ENCODE measurements at regions not wholly inside any gene's neighbourhood (a gene's known extent, or its start where the extent isn't known, plus 50 kb on each side); places are given as distances from the start of the nearest gene placed in this dataset.

DNA sequence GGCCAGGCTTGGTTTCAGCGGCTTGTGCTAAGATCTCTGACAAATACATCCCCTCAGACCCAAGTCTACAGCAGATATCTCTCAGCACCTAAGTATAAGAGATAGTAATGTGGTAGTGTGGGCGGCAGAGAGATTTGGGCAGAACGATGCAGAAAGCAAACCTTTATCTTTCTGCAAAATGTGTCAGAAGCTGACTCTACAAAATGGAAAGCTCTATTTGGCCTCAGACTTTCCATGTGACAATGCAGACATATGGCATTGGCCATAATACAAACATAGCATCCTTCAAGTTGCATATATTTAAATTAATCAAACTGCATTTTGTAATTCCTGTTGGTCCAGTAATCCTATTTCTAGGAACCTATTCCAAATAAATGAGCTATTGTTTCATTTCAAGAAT, 102.5 kb upstream of the RAI14 start:
- TF ChIP-seq, protein P1, sequence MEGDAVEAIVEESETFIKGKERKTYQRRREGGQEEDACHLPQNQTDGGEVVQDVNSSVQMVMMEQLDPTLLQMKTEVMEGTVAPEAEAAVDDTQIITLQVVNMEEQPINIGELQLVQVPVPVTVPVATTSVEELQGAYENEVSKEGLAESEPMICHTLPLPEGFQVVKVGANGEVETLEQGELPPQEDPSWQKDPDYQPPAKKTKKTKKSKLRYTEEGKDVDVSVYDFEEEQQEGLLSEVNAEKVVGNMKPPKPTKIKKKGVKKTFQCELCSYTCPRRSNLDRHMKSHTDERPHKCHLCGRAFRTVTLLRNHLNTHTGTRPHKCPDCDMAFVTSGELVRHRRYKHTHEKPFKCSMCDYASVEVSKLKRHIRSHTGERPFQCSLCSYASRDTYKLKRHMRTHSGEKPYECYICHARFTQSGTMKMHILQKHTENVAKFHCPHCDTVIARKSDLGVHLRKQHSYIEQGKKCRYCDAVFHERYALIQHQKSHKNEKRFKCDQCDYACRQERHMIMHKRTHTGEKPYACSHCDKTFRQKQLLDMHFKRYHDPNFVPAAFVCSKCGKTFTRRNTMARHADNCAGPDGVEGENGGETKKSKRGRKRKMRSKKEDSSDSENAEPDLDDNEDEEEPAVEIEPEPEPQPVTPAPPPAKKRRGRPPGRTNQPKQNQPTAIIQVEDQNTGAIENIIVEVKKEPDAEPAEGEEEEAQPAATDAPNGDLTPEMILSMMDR (conservative IDR thresholded peaks at IDR 0.05; ENCODE audit: low read depth in 2 of 2) = no peak
- no peak for TF ChIP-seq ZNF114 (CRISPR knock-in tag; IDR thresholded peaks at IDR 0.05)
- no peak for TF ChIP-seq ZNF331 (CRISPR knock-in tag; IDR thresholded peaks at IDR 0.05; ENCODE audit: low read depth)
- TF ChIP-seq, protein P2, sequence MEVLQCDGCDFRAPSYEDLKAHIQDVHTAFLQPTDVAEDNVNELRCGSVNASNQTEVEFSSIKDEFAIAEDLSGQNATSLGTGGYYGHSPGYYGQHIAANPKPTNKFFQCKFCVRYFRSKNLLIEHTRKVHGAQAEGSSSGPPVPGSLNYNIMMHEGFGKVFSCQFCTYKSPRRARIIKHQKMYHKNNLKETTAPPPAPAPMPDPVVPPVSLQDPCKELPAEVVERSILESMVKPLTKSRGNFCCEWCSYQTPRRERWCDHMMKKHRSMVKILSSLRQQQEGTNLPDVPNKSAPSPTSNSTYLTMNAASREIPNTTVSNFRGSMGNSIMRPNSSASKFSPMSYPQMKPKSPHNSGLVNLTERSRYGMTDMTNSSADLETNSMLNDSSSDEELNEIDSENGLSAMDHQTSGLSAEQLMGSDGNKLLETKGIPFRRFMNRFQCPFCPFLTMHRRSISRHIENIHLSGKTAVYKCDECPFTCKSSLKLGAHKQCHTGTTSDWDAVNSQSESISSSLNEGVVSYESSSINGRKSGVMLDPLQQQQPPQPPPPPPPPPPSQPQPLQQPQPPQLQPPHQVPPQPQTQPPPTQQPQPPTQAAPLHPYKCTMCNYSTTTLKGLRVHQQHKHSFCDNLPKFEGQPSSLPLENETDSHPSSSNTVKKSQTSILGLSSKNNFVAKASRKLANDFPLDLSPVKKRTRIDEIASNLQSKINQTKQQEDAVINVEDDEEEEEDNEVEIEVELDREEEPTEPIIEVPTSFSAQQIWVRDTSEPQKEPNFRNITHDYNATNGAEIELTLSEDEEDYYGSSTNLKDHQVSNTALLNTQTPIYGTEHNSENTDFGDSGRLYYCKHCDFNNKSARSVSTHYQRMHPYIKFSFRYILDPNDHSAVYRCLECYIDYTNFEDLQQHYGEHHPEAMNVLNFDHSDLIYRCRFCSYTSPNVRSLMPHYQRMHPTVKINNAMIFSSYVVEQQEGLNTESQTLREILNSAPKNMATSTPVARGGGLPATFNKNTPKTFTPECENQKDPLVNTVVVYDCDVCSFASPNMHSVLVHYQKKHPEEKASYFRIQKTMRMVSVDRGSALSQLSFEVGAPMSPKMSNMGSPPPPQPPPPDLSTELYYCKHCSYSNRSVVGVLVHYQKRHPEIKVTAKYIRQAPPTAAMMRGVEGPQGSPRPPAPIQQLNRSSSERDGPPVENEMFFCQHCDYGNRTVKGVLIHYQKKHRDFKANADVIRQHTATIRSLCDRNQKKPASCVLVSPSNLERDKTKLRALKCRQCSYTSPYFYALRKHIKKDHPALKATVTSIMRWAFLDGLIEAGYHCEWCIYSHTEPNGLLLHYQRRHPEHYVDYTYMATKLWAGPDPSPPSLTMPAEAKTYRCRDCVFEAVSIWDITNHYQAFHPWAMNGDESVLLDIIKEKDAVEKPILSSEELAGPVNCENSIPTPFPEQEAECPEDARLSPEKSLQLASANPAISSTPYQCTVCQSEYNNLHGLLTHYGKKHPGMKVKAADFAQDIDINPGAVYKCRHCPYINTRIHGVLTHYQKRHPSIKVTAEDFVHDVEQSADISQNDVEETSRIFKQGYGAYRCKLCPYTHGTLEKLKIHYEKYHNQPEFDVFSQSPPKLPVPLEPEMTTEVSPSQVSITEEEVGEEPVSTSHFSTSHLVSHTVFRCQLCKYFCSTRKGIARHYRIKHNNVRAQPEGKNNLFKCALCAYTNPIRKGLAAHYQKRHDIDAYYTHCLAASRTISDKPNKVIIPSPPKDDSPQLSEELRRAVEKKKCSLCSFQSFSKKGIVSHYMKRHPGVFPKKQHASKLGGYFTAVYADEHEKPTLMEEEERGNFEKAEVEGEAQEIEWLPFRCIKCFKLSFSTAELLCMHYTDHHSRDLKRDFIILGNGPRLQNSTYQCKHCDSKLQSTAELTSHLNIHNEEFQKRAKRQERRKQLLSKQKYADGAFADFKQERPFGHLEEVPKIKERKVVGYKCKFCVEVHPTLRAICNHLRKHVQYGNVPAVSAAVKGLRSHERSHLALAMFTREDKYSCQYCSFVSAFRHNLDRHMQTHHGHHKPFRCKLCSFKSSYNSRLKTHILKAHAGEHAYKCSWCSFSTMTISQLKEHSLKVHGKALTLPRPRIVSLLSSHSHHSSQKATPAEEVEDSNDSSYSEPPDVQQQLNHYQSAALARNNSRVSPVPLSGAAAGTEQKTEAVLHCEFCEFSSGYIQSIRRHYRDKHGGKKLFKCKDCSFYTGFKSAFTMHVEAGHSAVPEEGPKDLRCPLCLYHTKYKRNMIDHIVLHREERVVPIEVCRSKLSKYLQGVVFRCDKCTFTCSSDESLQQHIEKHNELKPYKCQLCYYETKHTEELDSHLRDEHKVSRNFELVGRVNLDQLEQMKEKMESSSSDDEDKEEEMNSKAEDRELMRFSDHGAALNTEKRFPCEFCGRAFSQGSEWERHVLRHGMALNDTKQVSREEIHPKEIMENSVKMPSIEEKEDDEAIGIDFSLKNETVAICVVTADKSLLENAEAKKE (CRISPR knock-in tag; IDR thresholded peaks at IDR 0.05) = no peak
- TF ChIP-seq, protein P3, sequence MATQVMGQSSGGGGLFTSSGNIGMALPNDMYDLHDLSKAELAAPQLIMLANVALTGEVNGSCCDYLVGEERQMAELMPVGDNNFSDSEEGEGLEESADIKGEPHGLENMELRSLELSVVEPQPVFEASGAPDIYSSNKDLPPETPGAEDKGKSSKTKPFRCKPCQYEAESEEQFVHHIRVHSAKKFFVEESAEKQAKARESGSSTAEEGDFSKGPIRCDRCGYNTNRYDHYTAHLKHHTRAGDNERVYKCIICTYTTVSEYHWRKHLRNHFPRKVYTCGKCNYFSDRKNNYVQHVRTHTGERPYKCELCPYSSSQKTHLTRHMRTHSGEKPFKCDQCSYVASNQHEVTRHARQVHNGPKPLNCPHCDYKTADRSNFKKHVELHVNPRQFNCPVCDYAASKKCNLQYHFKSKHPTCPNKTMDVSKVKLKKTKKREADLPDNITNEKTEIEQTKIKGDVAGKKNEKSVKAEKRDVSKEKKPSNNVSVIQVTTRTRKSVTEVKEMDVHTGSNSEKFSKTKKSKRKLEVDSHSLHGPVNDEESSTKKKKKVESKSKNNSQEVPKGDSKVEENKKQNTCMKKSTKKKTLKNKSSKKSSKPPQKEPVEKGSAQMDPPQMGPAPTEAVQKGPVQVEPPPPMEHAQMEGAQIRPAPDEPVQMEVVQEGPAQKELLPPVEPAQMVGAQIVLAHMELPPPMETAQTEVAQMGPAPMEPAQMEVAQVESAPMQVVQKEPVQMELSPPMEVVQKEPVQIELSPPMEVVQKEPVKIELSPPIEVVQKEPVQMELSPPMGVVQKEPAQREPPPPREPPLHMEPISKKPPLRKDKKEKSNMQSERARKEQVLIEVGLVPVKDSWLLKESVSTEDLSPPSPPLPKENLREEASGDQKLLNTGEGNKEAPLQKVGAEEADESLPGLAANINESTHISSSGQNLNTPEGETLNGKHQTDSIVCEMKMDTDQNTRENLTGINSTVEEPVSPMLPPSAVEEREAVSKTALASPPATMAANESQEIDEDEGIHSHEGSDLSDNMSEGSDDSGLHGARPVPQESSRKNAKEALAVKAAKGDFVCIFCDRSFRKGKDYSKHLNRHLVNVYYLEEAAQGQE (IDR thresholded peaks at IDR 0.05; ENCODE audit: unreplicated experiment) = no peak
- TF ChIP-seq NANOG (IDR thresholded peaks at IDR 0.05; ENCODE audit: borderline replicate concordance) = no peak
- TF ChIP-seq, protein P4, sequence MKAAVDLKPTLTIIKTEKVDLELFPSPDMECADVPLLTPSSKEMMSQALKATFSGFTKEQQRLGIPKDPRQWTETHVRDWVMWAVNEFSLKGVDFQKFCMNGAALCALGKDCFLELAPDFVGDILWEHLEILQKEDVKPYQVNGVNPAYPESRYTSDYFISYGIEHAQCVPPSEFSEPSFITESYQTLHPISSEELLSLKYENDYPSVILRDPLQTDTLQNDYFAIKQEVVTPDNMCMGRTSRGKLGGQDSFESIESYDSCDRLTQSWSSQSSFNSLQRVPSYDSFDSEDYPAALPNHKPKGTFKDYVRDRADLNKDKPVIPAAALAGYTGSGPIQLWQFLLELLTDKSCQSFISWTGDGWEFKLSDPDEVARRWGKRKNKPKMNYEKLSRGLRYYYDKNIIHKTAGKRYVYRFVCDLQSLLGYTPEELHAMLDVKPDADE (IDR thresholded peaks at IDR 0.05) = no peak
- no peak for TF ChIP-seq CREB1 (CRISPR knock-in tag; IDR thresholded peaks at IDR 0.05; ENCODE audit: low read depth)
- TF ChIP-seq POLR2AphosphoS5 (IDR thresholded peaks at IDR 0.05; ENCODE audit: low read depth) = no peak
- TF ChIP-seq EZH2 (IDR thresholded peaks at IDR 0.05; ENCODE audit: low read depth, unreplicated experiment) = no peak
- TF ChIP-seq STAT1 (IDR thresholded peaks at IDR 0.05; ENCODE audit: unreplicated experiment) = no peak
- no peaks in the 10 kb centered on the region for H3K36me3 ChIP-seq (ENCODE audit: insufficient read depth)
- no peaks in the 10 kb centered on the region for H3K27me3 ChIP-seq (ENCODE audit: insufficient read depth)
- Mint-ChIP-seq H3K27me3 (ENCODE audit: insufficient read depth, low read depth, poor library complexity) (peaks cover 5% of the 10 kb centered on the region), H3K9me3 (peaks cover 4% of the 10 kb centered on the region; the same call in 1 of the 3 replicates), H3K4me1 (peaks cover 7% of the 10 kb centered on the region), H3K27ac (no peak overlapping the region), H3K36me3 (ENCODE audit: low read depth) (peaks cover 3% of the 10 kb centered on the region; the same call in 2 of the 3 replicates), H3K4me3 (no peak overlapping the region)
- no peak overlapping the region for H2AFZ ChIP-seq
- H3K4me2 ChIP-seq = no peak overlapping the region
- H3K9me2 ChIP-seq (ENCODE audit: insufficient read depth) = peaks cover 18% of the 10 kb centered on the region; the same call in 1 of the 2 replicates
- no peak overlapping the region for H3K27ac ChIP-seq (ENCODE audit: low read depth)
- H3K4me1 ChIP-seq (ENCODE audit: insufficient read depth) = peaks cover 6% of the 10 kb centered on the region; the same call in 1 of the 2 replicates
- H3K79me2 ChIP-seq (replicated peaks; ENCODE audit: insufficient read depth) = no peaks in the 10 kb centered on the region
- no peaks in the 10 kb centered on the region for H3F3A ChIP-seq (replicated peaks; ENCODE audit: low read depth)
- H3K4me3 ChIP-seq = no peak overlapping the region
- DNase-seq (ENCODE audit: low spot score) (no peak), ATAC-seq (no peak)
- no peaks in the 10 kb centered on the region for H4K20me1 ChIP-seq (replicated peaks; ENCODE audit: insufficient read depth)

Measured in GM23338 (cell line).